AG08395 (cell line): ENCODE measurements at regions not wholly inside any gene's neighbourhood (a gene's known extent, or its start where the extent isn't known, plus 50 kb on each side); places are given as distances from the start of the nearest gene placed in this dataset.
A peak's percentile ranks its signal among the peaks of the same experiment; 100 is the strongest.

ENCODE experiments used
- DNase-seq: peaks from one replicate; pipeline ENCODE4 v3.0.0; 2012; ENCODE audit warnings: mixed read lengths, low spot score

- no peak for DNase-seq
These were observed 428.0 kb downstream of the PSAT1 start for GRCh38 chr9:78724896-78725295.

GRCh38 chr9:78725503-78725902, 428.6 kb downstream of the PSAT1 start:
- DNase-seq, result no peak

- no peak for DNase-seq
These were observed 448.4 kb downstream of the PSAT1 start for GRCh38 chr9:78745331-78745730.

GRCh38 chr9:78746010-78746409, 449.1 kb downstream of the PSAT1 start:
- no peak for DNase-seq

- no peak for DNase-seq
These were observed 456.1 kb downstream of the PSAT1 start for GRCh38 chr9:78753039-78753438.

GRCh38 chr9:78756813-78757510, 460.0 kb downstream of the PSAT1 start:
- DNase-seq, result no peak

GRCh38 chr9:78763424-78763823, 466.5 kb downstream of the PSAT1 start:
- no peak for DNase-seq

GRCh38 chr9:78765861-78766260, 468.9 kb downstream of the PSAT1 start:
- no peak for DNase-seq

GRCh38 chr9:78767490-78767889, 470.6 kb downstream of the PSAT1 start:
- DNase-seq, result no peak

GRCh38 chr9:78769690-78770089, 472.8 kb downstream of the PSAT1 start:
- peak; percentile 3 for DNase-seq

GRCh38 chr9:78775211-78775610, 478.3 kb downstream of the PSAT1 start:
- no peak for DNase-seq

- no peak for DNase-seq
These were observed 478.9 kb downstream of the PSAT1 start for GRCh38 chr9:78775696-78776295.

- DNase-seq, result no peak
These were observed 480.8 kb downstream of the PSAT1 start for GRCh38 chr9:78777747-78778146.

GRCh38 chr9:78778318-78778717, 481.4 kb downstream of the PSAT1 start:
- no peak for DNase-seq

GRCh38 chr9:78778861-78779374, 482.0 kb downstream of the PSAT1 start:
- no peak for DNase-seq

- DNase-seq, result peak; percentile 13
These were observed 484.8 kb downstream of the PSAT1 start for GRCh38 chr9:78781681-78782080.

GRCh38 chr9:78782234-78782633, 485.3 kb downstream of the PSAT1 start:
- no peak for DNase-seq

GRCh38 chr9:78782858-78783257, 485.9 kb downstream of the PSAT1 start:
- no peak for DNase-seq

- DNase-seq, result no peak
These were observed 486.8 kb downstream of the PSAT1 start for GRCh38 chr9:78783743-78784142.

- peak; percentile 75 for DNase-seq
These were observed 489.9 kb downstream of the PSAT1 start for GRCh38 chr9:78786794-78787193.

GRCh38 chr9:78788101-78788500, 491.2 kb downstream of the PSAT1 start:
- DNase-seq, result peak; percentile 56

GRCh38 chr9:78791779-78792178, 494.9 kb downstream of the PSAT1 start:
- DNase-seq, result no peak

- DNase-seq, result no peak
These were observed 495.8 kb downstream of the PSAT1 start for GRCh38 chr9:78792745-78793144.

GRCh38 chr9:78805771-78806170, 508.8 kb downstream of the PSAT1 start:
- DNase-seq, result no peak
